GM12865 (cell line): ENCODE measurements at regions not wholly inside any gene's neighbourhood (a gene's known extent, or its start where the extent isn't known, plus 50 kb on each side); places are given as distances from the start of the nearest gene placed in this dataset.
A peak's percentile ranks its signal among the peaks of the same experiment; 100 is the strongest.

Experiments
- DNase-seq: peaks from one replicate; pipeline ENCODE4 v3.0.0; 2010; ENCODE audit warnings: low read depth
- H3K4me3 ChIP-seq: 2 replicates; pipeline ENCODE4 v1.5.1; 2011; ENCODE audit warnings: mild to moderate bottlenecking, low read depth, low read length, control low read depth
- CTCF ChIP-seq: IDR thresholded peaks from 2 replicates; pipeline ENCODE4 v1.5.1; 2011; ENCODE audit warnings: low read length, control low read depth, low read depth, inconsistent platforms; ENCODE audit not compliant: insufficient read depth; ENCODE audit errors: missing control alignments

GRCh38 chrX:125620715-125621587 lies 301.3 kb downstream of the TEX13C start:
- no peak for DNase-seq
- no peak for TF ChIP-seq CTCF
- H3K4me3 ChIP-seq: no peak overlapping the region

GRCh38 chrX:125621588-125621927 lies 301.9 kb downstream of the TEX13C start:
- no peak for DNase-seq
- H3K4me3 ChIP-seq: no peak overlapping the region
- no peak for TF ChIP-seq CTCF

- DNase-seq: no peak
- TF ChIP-seq CTCF: no peak
These were observed 303.2 kb downstream of the TEX13C start for GRCh38 chrX:125622899-125623298.

GRCh38 chrX:125627676-125628075 lies 308.0 kb downstream of the TEX13C start:
- TF ChIP-seq CTCF: no peak
- H3K4me3 ChIP-seq: no peak overlapping the region

More at GRCh38 chrX:125622899-125623298, 303.2 kb downstream of the TEX13C start:
- H3K4me3 ChIP-seq: no peak overlapping the region

GRCh38 chrX:125628435-125628834 lies 308.8 kb downstream of the TEX13C start:
- DNase-seq: no peak
- H3K4me3 ChIP-seq: no peak overlapping the region
- no peak for TF ChIP-seq CTCF

More at GRCh38 chrX:125627676-125628075, 308.0 kb downstream of the TEX13C start:
- DNase-seq: no peak

- no peak for DNase-seq
- H3K4me3 ChIP-seq: no peak overlapping the region
- TF ChIP-seq CTCF: no peak
These were observed 321.7 kb downstream of the TEX13C start for GRCh38 chrX:125641405-125641804.

- DNase-seq: no peak
- peak; percentile 18 for TF ChIP-seq CTCF
- H3K4me3 ChIP-seq: no peak overlapping the region
These were observed 326.5 kb downstream of the TEX13C start for GRCh38 chrX:125646195-125646594.
